HG02610 (cell line): ENCODE measurements at regions not wholly inside any gene's neighbourhood (a gene's known extent, or its start where the extent isn't known, plus 50 kb on each side); places are given as distances from the start of the nearest gene placed in this dataset.

Source experiments
- ATAC-seq: cut with Tn5 transposase; IDR thresholded peaks from one replicate; pipeline ENCODE4 v1.9.1; 2021; ENCODE audit warnings: mild to moderate bottlenecking, moderate library complexity; ENCODE audit not compliant: unreplicated experiment

- peak; percentile 99 for ATAC-seq
These were observed 129.8 kb downstream of the SATB1 start for GRCh38 chr3:18295171-18295920.

- ATAC-seq: no peak
These were observed 135.0 kb downstream of the SATB1 start for GRCh38 chr3:18290157-18290556.

GRCh38 chr3:18288243-18288642 is 136.9 kb downstream of the SATB1 start:
- no peak for ATAC-seq

- no peak for ATAC-seq
These were observed 140.4 kb downstream of the SATB1 start for GRCh38 chr3:18284716-18285115.

GRCh38 chr3:18283680-18284079 is 141.5 kb downstream of the SATB1 start:
- no peak for ATAC-seq

- ATAC-seq: no peak
These were observed 142.6 kb downstream of the SATB1 start for GRCh38 chr3:18282507-18282906.

GRCh38 chr3:18279226-18279737 is 145.9 kb downstream of the SATB1 start:
- ATAC-seq: no peak

- no peak for ATAC-seq
These were observed 160.3 kb downstream of the SATB1 start for GRCh38 chr3:18264853-18265252.

- no peak for ATAC-seq
These were observed 160.8 kb downstream of the SATB1 start for GRCh38 chr3:18264361-18264760.

- no peak for ATAC-seq
These were observed 166.6 kb downstream of the SATB1 start for GRCh38 chr3:18258492-18258891.

- ATAC-seq: no peak
These were observed 172.6 kb downstream of the SATB1 start for GRCh38 chr3:18252578-18252977.

- ATAC-seq: no peak
These were observed 174.1 kb downstream of the SATB1 start for GRCh38 chr3:18250991-18251390.

GRCh38 chr3:18249126-18249525 is 176.0 kb downstream of the SATB1 start:
- no peak for ATAC-seq

GRCh38 chr3:18247776-18248310 is 177.3 kb downstream of the SATB1 start:
- ATAC-seq: no peak

GRCh38 chr3:18247139-18247695 is 177.9 kb downstream of the SATB1 start:
- ATAC-seq: no peak

GRCh38 chr3:18246336-18247060 is 178.6 kb downstream of the SATB1 start:
- no peak for ATAC-seq

GRCh38 chr3:18245721-18246120 is 179.4 kb downstream of the SATB1 start:
- ATAC-seq: peak; percentile 77

GRCh38 chr3:18241837-18242236 is 183.3 kb downstream of the SATB1 start:
- ATAC-seq: no peak

- no peak for ATAC-seq
These were observed 185.5 kb downstream of the SATB1 start for GRCh38 chr3:18239674-18240073.

GRCh38 chr3:18238746-18239331 is 186.3 kb downstream of the SATB1 start:
- no peak for ATAC-seq

- no peak for ATAC-seq
These were observed 186.8 kb downstream of the SATB1 start for GRCh38 chr3:18238332-18238731.
